ENCODE measurements at regions not wholly inside any gene's neighbourhood (a gene's known extent, or its start where the extent isn't known, plus 50 kb on each side); places are given as distances from the start of the nearest gene placed in this dataset.

DNA sequence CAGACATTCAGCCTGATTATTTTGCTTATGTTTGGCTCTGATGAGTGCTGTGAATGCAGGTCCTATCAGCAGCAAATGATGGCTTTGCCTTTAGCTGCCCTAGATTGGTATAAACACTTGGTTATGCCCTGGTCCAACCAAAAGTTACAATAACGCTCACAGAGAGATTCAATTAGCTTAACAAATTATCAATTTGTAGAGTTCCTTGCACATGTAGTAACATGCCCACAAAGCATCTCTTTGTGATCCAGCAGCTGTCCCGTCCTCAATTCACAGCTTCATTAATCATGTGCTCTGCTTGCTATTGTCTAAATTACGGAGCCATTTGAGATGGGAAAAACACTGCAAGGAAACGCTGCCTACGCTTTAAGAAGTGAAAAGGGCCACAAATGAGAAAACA lies 457.9 kb downstream of the HDGFL1 start:
- TF ChIP-seq CTCF (IDR thresholded peaks at IDR 0.05 in 8 of 11, conservative IDR thresholded peaks at IDR 0.05 in 3 of 11) (no peak), POLR2AphosphoS5 (IDR thresholded peaks at IDR 0.05) (no peak), POLR2A (IDR thresholded peaks at IDR 0.05) (no peak)
